HK-2 (cell line): ENCODE measurements at regions not wholly inside any gene's neighbourhood (a gene's known extent, or its start where the extent isn't known, plus 50 kb on each side); places are given as distances from the start of the nearest gene placed in this dataset.

ENCODE experiments used
- DNase-seq: peaks from one replicate; pipeline ENCODE4 v3.0.0-alpha.2; 2018; ENCODE audit not compliant: unreplicated experiment

DNA sequence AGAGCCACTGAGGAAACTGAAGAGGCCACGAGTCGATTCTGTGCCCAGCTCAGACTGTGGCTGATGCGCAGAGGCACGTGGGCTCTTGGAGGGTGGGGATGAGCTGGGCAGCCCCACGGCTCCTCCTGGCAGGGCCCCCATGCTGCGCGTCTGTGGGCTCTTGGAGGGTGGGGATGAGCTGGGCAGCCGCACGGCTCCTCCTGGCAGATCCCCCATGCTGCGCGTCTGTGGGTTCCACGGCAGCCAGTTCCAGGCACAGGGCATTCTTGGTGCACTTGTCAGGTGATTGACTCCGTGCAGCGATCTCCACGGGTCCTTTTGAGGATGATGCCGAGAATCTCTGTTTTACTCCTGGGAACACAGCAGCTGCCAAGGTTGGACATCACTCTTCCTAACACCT, 138.1 kb upstream of the ZNF236 start:
- no peak for DNase-seq

DNA sequence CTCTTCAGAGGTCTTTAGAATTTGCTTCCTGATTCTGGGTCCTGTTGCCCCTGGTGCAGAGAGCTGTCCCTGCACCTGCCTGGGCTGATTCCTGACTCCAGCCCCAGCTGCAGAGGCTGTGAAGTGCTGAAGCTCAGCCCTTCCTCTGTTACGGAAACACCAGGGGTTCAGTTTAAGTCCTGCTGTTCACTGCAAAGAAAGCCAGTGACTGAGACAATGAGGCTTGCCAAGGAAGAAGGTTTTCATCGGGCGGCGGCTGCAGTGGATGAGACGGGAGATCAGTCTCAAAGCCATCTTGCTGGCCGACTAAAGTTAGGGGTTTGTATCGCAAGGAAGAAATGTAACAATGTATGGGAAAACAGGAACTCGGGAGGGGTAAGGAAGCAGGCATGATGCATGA, 142.4 kb upstream of the ZNF236 start:
- DNase-seq, result no peak

DNA sequence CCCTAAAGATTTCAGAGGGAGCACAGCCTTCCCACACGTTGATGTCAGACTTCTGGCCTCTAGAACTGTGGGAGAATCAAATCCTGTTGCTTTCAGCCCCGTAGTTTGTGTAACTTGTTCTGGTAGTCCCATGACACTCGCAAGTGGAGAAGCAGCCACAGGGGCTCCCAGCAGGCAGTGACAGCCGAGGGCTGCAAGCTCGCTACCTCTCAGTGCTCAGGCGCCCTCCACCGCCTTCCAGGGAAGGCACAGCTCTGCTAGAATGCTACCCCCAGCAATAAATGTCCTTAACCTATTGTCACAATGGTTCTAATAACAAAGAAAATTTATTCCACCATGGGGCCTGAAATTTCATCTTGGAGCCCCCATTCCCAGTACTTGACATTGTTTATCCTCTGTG, 143.1 kb upstream of the ZNF236 start:
- DNase-seq, result no peak

DNA sequence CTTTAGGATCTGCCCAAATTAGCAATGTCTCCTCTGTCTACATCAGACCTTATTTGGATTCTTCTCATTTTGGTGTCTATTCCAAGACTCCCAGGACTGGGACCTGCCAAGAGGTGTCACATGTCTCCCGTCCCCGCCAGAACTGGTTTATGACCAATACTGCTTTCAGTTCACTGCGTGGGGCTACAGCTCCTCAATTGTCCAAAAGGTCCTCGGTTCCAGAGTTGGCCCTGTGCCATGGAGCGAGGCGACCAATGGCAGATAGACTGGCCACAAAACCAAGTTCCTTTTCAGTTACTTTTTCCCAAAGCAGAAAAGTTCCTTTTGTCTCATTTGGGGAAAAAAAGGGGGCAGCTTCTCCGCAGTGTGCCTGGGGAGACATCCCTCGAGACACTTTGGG, 144.1 kb upstream of the ZNF236 start:
- DNase-seq, result no peak

DNA sequence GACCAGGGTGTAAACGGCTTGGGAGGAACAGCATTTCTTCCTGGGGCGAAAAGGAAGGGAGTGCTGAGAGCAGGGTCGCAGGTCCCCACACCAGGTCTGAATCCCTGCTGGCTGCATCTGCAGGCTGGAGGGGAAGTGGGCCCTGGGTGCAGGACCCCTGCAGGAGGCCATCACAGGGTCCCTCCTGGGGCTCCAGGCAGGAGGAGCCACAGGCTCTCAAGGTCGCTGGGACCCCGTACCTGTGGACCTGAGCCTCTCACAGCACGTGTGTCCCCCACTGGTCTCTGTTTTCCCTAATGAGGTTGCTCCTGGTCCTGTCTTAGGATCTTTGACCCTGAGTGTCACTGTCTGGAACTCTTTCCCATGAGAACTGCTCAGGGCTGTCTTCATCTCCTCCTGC, 147.8 kb upstream of the ZNF236 start:
- DNase-seq, result no peak

DNA sequence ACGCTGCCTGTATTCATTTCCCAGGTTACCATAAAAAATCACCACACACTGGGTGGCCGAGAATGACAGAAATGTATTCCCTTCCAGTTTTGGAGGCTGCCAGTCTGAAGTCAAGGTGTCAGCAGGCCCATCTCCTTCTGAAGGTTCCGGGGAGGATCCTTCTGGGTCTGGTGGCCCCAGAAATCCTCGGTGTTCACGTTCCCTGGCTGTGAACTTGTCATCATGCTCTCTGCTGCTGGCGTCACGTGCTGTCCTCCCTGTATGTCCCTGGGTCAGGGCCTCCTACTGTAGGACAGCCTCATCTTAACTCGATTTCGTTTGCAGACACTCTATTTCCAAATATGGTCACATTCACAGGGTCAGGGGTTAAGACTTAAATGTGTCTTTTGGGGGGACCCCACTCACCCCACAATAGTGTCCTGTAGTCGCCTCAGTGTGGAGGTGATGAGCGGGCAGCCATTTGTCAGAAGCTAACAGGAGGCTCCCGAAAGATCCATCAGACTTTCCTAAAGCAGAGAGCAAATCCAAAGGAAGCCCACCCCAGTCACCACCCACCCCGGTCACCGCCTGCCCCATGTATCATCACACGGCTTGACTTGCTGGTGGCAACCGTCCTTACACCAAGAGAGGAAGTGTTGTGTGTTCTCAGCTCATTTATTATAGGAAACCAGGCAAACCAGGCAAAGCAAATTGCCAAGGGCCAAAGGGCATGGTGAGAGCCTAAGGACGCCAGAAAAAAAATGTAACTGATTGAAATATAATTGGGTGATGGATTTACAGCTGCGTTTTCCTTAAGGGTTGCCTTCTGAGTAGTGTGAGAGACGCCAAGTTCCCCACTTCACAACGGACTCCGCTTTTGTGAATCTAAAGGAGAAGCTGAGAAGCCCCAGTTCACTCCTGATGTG, 148.8 kb upstream of the ZNF236 start:
- no peak for DNase-seq

DNA sequence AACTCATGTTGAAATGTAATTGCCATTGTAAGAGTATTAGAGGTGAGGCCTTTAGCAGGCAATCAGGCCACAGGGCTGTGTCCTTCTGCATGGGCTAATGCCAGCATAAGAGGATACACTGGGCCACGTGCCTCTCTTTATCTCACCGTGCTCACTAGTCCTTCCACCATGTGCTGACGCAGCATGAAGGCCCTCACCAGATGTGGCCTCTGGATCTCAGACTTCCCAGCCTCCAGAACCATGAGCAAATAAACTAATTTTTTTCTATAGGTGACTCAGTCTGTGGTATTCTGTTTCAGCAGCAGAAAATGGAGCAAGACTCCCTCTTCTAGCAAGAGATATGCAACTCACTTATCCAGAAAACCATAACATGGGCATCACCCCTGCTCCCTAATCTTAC, 149.7 kb upstream of the ZNF236 start:
- no peak for DNase-seq

DNA sequence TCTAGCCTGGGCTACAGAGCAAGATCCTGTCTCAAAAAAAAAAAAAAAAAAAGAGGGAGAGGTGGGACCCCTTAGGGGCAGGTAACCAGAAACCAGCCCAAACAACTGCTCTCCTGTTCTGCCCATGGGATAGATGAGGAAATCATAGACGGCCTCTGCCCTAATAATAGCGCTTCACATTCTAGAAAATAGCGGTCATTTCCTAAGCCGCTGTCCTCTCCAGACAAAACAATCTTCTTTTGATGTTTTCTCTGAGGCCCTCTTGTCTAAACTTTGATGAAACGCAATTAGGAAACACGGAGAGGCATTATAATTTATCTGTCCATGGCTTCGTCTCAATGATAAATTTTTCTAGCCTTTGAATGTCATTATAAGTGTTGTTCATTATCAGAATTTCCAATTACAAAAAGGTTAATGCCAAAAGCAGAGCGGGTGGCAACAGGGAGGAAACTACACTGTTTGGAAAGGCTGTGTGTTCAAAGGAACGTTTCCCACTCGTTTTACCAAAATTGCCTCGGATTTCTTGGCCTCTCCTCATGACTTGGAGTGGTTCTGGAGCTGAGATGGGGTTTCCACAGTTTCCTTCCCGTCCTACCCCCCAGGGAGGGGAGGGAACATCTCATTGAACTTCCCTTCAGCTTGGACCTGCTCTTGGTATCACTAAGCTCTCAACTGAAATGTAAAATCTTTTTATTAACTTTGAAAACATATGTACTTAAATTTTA, 151.6 kb upstream of the ZNF236 start:
- no peak for DNase-seq

DNA sequence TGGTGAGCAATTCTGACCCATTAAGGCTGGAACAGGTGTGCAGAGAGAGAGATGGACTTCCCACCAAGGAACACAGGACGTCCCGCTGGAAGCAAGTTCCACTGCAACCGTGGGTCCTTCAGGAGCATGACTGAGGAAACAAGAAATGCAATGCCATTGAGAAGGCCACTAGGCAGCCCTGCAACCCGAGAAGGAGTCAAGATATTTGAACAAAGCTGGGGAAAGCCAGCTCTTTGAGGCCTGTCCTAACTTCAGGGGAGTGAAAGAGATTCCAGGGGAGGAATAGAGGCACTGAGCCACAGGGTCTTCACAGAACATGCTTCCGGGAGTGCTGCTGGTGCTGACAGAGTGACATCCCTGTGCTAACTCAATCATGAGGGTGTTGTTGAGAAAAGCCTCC, 153.8 kb upstream of the ZNF236 start:
- no peak for DNase-seq

DNA sequence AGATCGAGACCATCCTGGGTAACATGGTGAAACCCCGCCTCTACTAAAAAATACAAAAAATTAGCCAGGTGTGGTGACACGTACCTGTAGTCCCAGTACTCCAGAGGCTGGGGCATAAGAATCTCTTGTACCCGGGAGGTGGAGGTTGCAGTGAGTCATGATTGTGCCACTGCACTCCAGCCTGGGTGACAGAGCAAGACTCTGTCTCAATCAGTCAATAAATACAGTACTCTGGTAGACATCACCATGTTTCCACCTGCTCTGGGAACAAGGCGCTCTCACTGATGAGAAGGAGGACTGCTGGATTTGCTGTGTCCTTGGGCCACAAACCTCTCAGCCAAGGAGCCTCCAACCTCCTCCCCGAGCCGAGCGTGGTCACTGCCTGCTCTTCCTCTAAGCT, 154.2 kb upstream of the ZNF236 start:
- no peak for DNase-seq

DNA sequence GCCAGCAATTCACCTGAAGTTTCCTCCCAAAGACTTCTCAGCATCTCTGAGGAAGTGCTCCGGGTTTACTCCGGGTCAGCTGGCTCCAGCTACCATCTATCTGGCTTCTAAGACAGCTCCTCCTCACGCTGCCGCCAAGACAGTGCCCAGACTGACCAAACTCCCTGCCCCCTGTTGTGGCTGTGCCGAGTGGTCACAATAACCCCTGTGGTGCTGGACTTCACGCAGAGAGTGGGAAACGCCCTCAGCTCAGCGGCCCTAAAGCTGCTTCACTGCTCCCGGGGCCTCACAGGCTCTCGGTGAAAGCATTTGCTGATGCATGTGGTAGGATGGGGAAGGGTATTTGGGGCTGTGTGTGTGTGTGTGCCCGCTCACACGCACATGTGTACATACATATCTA, 154.8 kb upstream of the ZNF236 start:
- DNase-seq, result no peak

DNA sequence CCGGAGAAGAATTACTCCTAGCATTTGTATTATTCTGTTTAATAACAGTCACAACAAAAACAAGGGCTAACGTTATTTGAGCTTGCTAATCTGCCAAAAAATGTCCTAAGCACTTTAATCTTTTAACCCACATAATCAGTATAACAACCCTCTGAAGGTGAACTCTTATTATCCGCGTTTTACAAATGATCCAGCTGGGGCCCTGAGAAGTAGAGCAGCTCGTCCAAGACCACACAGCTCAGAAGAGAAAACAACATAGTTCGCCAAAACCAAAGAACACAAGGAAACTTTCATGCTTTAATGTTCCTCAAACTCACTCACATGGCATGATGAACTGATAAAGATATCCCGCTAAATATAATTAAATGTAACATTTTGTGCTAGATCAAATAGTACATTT, 159.7 kb upstream of the ZNF236 start:
- no peak for DNase-seq

DNA sequence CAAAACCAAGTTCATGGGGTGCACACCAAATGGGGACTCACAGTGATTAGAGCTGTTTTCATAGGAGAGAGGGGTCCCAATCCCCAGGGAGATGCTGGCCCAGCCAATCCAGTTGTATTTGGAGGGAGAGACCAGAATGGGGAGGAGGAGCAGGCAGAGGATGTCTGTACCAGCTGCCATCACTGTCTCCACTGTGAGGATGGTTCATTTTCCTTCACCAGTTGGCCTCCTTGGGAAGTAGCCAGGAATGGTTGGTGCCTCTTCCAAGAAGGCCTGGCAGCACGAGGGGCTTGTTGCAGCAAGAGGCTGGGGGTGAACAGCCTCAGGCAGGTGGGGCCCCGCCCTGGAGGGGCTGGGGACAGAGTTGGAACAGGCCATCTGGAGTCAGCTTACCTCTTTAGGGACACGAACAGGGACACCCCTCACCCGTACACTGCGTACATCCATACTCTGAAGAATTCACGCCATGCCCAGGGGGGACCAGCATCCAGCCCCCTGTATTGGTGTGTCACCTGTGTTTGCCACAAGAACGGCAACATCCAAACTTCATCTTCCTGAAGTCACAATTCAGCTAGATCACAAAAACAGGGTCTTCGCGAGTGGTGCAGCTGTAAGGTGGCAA, 161.7 kb upstream of the ZNF236 start:
- no peak for DNase-seq

DNA sequence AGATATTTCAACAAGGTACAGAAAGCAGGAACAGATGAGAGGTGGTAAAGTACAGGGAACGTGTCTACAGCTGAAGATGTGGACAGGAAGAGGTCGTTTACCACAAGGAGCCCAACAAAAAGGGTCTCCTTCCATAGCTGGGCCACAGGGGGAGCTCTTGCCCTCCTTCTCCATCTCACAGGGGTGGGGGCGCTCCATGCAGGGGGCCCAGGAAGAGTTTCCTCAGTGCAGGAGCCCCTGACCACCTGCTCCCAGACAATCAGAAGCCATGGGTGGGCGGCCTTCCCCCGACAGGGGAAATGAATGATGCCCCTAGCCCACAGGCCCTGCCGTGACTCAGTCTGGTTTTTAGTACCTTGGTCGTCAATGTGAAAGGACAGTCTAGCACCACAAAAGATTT, 163.6 kb upstream of the ZNF516 start:
- no peak for DNase-seq

DNA sequence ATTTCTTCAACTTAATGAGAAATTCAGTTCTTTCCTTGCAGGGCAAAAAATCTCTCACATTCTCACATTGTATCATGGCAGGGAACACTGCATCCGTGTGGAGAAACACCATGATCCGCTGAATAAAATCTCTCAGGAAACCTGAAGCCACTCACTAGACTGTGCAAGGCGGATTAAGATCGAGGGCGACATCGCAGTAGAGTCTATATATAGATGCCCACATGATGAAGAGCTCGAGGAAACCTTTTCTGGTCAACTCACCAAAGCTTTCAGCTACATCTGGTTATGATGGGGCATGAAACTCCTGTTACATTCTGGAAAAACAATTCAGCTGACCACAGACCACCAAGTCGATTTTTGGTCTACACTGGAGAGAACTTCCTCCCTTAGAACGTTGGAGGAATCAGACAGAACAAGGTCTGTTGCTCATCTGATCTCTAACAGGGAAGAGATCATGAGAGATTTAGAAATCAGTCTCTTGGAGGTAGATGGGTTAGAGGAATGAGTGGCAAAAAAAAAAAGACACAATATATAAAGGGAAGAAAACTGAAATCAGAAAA, 162.9 kb upstream of the ZNF516 start:
- no peak for DNase-seq

DNA sequence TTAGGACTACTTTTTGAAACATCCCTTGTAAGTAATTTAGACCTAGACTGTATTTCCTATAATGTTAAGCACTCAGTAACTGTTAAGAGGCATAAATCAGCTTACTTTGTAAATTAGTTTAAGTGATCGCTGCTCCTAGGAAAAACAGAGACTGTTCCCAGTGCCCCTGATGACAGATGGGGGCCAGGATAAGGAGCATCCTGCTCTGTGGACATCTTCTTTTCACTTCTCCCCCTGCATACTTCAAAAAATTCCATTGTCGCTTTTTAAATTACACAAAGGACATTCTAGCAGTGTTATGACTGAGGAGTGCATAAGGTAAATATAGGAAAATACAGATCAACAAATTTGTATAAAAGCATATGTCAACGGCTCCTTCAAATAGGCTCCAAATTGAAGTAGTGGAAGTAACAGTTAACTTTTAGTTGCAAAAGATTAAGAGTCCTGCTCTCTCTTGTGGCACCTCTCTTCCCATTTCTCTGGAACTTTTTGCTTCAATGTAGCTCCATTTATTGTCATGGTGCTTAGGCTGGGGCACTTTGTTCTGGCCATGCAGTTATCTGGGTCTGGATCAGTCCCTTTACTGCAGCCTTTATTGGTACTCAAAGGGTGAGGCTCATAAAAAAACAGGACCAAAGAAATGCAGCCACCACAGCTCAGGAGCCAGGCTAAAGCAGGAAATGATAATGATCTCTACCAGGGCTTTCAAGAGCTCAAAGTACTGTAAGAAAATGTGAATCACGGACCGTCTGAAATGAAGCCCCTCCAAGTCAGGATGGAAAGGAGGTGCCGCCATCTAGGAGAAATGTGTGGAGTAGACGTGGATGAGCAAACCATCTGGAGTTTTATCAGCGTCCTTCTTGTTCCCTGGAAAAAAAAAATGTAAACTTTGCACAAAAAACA, 162.1 kb upstream of the ZNF516 start:
- no peak for DNase-seq

DNA sequence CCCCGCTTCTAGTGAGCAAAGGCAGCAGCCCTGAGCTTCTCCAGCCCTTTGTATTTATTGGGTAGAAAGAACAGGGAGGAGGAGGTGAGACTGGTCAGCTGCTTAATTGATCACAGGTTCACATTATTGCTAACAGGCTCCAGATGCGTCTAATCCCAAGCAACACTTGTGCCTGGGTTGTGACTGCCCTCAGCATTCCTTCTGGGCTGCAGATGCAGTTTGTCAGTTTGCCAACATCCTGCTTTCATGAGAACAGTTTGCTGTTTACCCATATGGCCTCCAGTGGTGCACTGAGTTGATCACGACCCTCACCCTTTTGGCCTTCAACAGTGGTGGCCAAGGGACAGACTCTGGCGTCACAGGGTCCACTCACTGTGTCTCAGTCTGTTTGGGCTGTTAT, 159.5 kb upstream of the ZNF516 start:
- no peak for DNase-seq

DNA sequence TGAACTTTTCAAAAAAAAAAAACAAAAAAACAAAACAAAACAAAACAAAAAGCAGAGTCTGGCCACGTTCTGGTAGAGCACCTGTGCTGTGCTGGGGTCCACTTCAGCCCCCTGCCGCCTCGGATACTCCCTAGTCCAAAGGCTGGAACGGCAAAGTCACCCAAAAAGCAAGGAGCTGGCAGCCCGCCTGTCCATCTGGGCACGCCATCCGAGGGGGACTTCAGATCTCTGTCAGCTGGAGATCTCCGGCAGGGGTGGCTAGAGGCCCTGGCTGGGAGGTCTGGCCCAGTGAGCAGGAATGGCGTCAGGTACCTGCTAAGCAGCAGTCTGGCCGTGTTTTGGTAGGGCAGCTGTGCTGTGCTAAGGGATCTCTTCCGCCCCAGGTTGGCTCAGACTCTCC, 152.3 kb upstream of the ZNF516 start:
- no peak for DNase-seq

DNA sequence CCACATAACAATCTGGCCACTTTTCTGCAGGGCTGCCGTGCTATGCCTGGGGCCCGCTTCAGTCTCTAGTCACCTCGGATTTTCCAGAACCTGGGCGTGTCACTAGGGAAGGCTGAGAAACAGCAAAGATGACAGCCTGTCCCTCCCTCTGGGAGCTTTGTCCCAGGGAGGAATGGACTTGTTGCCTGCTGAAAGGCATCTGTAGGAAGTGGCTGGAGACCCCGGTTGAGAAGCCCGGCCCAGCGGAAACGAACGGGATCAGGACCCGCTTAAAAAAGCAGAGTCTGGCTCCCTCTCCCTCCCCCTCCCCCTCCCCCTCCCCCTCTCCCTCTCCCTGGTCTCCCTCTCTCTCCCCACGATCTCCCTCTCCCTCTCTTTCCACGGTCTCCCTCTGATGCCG, 149.5 kb upstream of the ZNF516 start:
- DNase-seq, result no peak

DNA sequence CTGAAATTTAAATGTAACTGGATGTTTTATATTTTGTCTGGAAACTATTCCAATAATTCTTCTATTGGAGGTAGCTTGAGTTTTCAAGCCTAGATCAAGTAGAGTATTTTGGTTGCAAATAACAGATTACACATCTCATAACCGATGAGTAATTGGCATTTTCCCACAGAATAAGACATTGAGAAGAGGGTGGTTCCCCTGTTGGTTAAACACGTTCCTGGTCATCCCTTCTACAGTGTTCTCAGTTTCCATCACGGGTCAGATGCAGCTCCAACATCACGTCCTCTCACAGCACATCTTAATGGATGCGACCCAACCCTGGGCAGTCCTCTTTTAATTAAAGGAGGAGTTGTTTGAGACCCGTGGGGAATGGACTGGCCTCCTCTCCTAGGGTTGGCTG, 149.0 kb upstream of the ZNF516 start:
- no peak for DNase-seq

DNA sequence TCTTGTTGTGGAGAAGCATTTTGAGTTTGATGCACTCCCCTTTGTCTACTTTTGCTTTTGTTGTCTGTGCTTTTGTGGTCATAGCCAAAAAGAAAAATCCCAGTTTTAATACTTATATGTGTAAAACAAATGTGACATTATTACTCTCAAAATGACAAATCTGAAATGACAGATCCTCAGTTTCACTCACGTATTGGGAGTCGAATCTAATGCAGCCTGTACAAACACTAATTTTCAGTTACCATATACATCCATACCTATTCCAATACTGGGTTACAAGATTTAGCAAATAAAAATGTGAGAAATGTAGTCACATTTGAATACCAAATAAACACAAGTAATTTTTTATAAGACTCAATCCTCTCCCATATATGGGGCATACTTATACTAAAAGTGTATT, 148.2 kb upstream of the ZNF516 start:
- DNase-seq, result no peak

DNA sequence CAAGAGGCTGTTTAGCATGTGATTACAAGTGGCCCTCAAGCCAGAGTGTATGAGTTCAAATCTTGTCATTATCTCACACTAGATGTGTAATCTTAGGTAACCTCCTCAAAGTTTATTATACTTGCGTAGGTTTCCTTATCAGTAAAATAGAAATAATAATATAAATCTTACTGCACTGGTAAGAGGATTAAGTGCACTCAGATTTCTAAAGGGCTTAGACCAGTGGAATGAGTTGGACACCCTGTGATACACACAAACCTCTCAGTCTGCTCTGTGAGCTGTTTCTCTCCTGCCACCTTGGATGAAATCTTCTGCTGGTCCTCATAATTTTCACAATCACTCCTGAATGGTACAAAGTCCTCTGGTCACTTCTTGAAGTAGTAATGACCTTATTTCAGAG, 145.4 kb upstream of the ZNF516 start:
- DNase-seq, result no peak
